Fibroblast of skin of right biceps (primary cell): ENCODE measurements at regions not wholly inside any gene's neighbourhood (a gene's known extent, or its start where the extent isn't known, plus 50 kb on each side); places are given as distances from the start of the nearest gene placed in this dataset.

Experiments
- DNase-seq: peaks from one replicate; pipeline ENCODE4 v3.0.0-alpha.2; 2013

GRCh38 chr5:61596265-61596664 is 264.2 kb downstream of the ZSWIM6 start:
- no peak for DNase-seq

- DNase-seq = no peak
These were observed 265.6 kb downstream of the ZSWIM6 start for GRCh38 chr5:61597684-61598083.

GRCh38 chr5:61598126-61598525 is 266.1 kb downstream of the ZSWIM6 start:
- no peak for DNase-seq

- peak; percentile 46 for DNase-seq
These were observed 267.5 kb downstream of the ZSWIM6 start for GRCh38 chr5:61599370-61600122.

GRCh38 chr5:61600123-61600444 is 268.0 kb downstream of the ZSWIM6 start:
- no peak for DNase-seq

GRCh38 chr5:61600945-61601511 is 269.0 kb downstream of the ZSWIM6 start:
- peak; percentile 14 for DNase-seq

- peak; percentile 52 for DNase-seq
These were observed 271.3 kb downstream of the ZSWIM6 start for GRCh38 chr5:61603211-61603908.

- DNase-seq = peak; percentile 14
These were observed 272.3 kb downstream of the ZSWIM6 start for GRCh38 chr5:61604076-61605025.

- DNase-seq = no peak
These were observed 278.0 kb downstream of the ZSWIM6 start for GRCh38 chr5:61609840-61610677.

GRCh38 chr5:61610678-61611024 is 278.6 kb downstream of the ZSWIM6 start:
- DNase-seq = no peak

GRCh38 chr5:61612431-61612830 is 280.4 kb downstream of the ZSWIM6 start:
- no peak for DNase-seq

- DNase-seq = no peak
These were observed 281.6 kb downstream of the ZSWIM6 start for GRCh38 chr5:61613679-61614078.

GRCh38 chr5:61614606-61615005 is 282.5 kb downstream of the ZSWIM6 start:
- no peak for DNase-seq

GRCh38 chr5:61617039-61617438 is 285.0 kb downstream of the ZSWIM6 start:
- DNase-seq = no peak

GRCh38 chr5:61617995-61618525 is 286.0 kb downstream of the ZSWIM6 start:
- DNase-seq = no peak

- DNase-seq = no peak
These were observed 286.5 kb downstream of the ZSWIM6 start for GRCh38 chr5:61618577-61618976.

GRCh38 chr5:61619289-61619688 is 287.2 kb downstream of the ZSWIM6 start:
- no peak for DNase-seq

- no peak for DNase-seq
These were observed 287.9 kb downstream of the ZSWIM6 start for GRCh38 chr5:61619777-61620518.

- no peak for DNase-seq
These were observed 288.7 kb downstream of the ZSWIM6 start for GRCh38 chr5:61620699-61621182.

GRCh38 chr5:61621202-61621650 is 289.2 kb downstream of the ZSWIM6 start:
- DNase-seq = no peak

GRCh38 chr5:61622156-61622555 is 290.1 kb downstream of the ZSWIM6 start:
- no peak for DNase-seq
